HEK293T (cell line): ENCODE measurements at regions not wholly inside any gene's neighbourhood (a gene's known extent, or its start where the extent isn't known, plus 50 kb on each side); places are given as distances from the start of the nearest gene placed in this dataset.

Experiments
- CTCF ChIA-PET: fragments of 350-600 bp; formaldehyde crosslinking; extraction: SDS; loops from one replicate; lab custom pipeline; 2021; ENCODE audit warnings: antibody characterized with exemption, inconsistent platforms; lab: Yijun Ruan, JAX
- POLR2A ChIA-PET: fragments of 350-600 bp; formaldehyde crosslinking; extraction: SDS; loops from one replicate; lab custom pipeline; 2020; ENCODE audit warnings: antibody characterized with exemption, inconsistent platforms; lab: Yijun Ruan, JAX
- DNase-seq: peaks from one replicate; pipeline ENCODE4 v3.0.0; 2012; ENCODE audit warnings: mixed read lengths; ENCODE audit errors: extremely low spot score
- ARNT ChIP-seq: fragments of 450-650 bp; IDR thresholded peaks from 2 replicates; pipeline ENCODE4 v1.6.1; 2017; ENCODE audit warnings: mild to moderate bottlenecking
- BHLHE40 ChIP-seq: fragments of 450-650 bp; IDR thresholded peaks from 2 replicates; pipeline ENCODE4 v1.6.1; 2016; ENCODE audit warnings: mild to moderate bottlenecking, moderate library complexity, borderline replicate concordance
- CTBP1 ChIP-seq: fragments of 450-650 bp; IDR thresholded peaks from 2 replicates; pipeline ENCODE4 v1.6.1; 2016; ENCODE audit warnings: borderline replicate concordance
- ELF4 ChIP-seq: fragments of 450-650 bp; IDR thresholded peaks from 2 replicates; pipeline ENCODE4 v1.6.1; 2017; ENCODE audit warnings: antibody characterized with exemption
- FOXA1 ChIP-seq: fragments of 450-650 bp; IDR thresholded peaks from 2 replicates; pipeline ENCODE4 v1.6.1; 2016; ENCODE audit warnings: mild to moderate bottlenecking
- FOXK2 ChIP-seq: fragments of 450-650 bp; IDR thresholded peaks from 2 replicates; pipeline ENCODE4 v1.6.1; 2016; ENCODE audit warnings: mild to moderate bottlenecking
- FOXM1 ChIP-seq: fragments of 450-650 bp; IDR thresholded peaks from 2 replicates; pipeline ENCODE4 v1.6.1; 2017; ENCODE audit warnings: mild to moderate bottlenecking, borderline replicate concordance
- HDGF ChIP-seq: fragments of 450-650 bp; IDR thresholded peaks from 2 replicates; pipeline ENCODE4 v1.6.1; 2017; ENCODE audit warnings: antibody characterized with exemption, borderline replicate concordance
- L3MBTL2 ChIP-seq: fragments of 450-650 bp; conservative IDR thresholded peaks from 2 replicates; pipeline ENCODE4 v1.6.1; 2016; ENCODE audit warnings: mild to moderate bottlenecking
- LEF1 ChIP-seq: fragments of 450-650 bp; IDR thresholded peaks from 2 replicates; pipeline ENCODE4 v1.6.1; 2017; ENCODE audit warnings: mild to moderate bottlenecking, borderline replicate concordance
- NFRKB ChIP-seq: fragments of 450-650 bp; IDR thresholded peaks from 2 replicates; pipeline ENCODE4 v1.6.1; 2016; ENCODE audit warnings: mild to moderate bottlenecking, moderate library complexity
- SP1 ChIP-seq: fragments of 450-650 bp; IDR thresholded peaks from 2 replicates; pipeline ENCODE4 v1.6.1; 2017
- SUZ12 ChIP-seq: fragments of 450-650 bp; IDR thresholded peaks from 2 replicates; pipeline ENCODE4 v1.6.1; 2016; ENCODE audit warnings: mild to moderate bottlenecking
- TARDBP ChIP-seq: fragments of 450-650 bp; IDR thresholded peaks from 2 replicates; pipeline ENCODE4 v1.6.1; 2016
- ZNF384 ChIP-seq: fragments of 450-650 bp; IDR thresholded peaks from 2 replicates; pipeline ENCODE4 v1.6.1; 2016
- TF ChIP-seq, protein P1 (sequence below): fragments of 450-650 bp; IDR thresholded peaks from 2 replicates; pipeline ENCODE4 v1.6.1; 2016

DNA sequence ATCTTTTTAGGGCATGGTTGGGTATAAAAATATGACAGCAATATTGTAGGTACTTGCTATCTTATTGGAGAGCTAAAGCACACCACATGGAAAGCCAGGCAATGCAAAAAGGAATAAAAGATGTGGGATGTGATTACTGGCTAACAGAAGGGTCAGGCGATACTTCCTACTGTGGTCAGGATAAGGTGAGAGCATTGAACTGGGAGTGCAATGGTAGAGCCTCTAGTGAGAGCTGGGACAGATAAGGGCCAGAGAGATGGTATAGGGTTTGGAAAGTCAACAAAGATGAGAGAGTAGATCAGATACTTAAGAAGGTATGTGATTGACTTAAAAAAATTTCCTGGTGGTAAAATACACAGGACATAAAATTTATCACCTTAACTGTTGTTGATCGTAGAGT is 160.7 kb upstream of the MAN1A1 start:
- CTCF ChIA-PET: interaction anchor here (1.2 kb wide), 1 partner anchor 381 kb away, joined by 3 read pairs; no protein-coding TSS in a partner anchor
- DNase-seq: no peak
- TF ChIP-seq FOXK2 (no peak), TARDBP (no peak), LEF1 (no peak), FOXM1 (no peak), ARNT (no peak), CTBP1 (no peak), ELF4 (no peak), SUZ12 (no peak), HDGF (no peak), SP1 (no peak), FOXA1 (no peak)
- POLR2A ChIA-PET: no interaction called here

DNA sequence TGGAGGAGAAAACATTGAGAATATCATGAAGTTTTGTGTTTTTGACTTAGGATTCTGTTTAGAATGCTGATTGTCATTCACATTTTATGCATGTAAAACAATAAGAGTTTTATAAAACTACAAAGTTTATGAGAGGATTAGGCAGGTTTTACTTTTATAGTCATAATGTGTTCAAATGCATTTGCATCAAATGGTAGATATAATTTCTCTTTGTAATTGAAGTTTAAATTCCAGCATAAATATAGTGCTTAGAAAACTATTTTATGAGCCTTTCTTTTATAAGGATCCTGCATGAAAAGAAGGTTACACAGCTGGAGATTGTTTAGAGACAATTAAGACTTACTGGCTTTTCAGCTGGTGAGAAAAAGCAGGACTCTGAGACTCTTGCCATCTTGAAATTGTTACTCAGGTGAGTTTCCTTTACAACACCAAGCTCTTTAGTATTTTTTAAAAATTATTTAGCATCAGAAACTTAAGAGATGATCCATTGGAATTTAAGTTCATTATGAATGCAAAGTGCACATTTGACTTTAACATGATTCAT is 157.1 kb upstream of the MAN1A1 start:
- ChIA-PET CTCF (no interaction called here), POLR2A (no interaction called here)
- TF ChIP-seq BHLHE40 (no peak), FOXM1 (no peak), TARDBP (no peak), SUZ12 (no peak), ELF4 (no peak), CTBP1 (no peak), FOXA1 (no peak), HDGF (no peak), LEF1 (no peak), ZNF384 (no peak), SP1 (no peak), NFRKB (no peak), L3MBTL2 (no peak), FOXK2 (no peak), ARNT (no peak)
- TF ChIP-seq, protein P1, sequence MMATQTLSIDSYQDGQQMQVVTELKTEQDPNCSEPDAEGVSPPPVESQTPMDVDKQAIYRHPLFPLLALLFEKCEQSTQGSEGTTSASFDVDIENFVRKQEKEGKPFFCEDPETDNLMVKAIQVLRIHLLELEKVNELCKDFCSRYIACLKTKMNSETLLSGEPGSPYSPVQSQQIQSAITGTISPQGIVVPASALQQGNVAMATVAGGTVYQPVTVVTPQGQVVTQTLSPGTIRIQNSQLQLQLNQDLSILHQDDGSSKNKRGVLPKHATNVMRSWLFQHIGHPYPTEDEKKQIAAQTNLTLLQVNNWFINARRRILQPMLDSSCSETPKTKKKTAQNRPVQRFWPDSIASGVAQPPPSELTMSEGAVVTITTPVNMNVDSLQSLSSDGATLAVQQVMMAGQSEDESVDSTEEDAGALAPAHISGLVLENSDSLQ: no peak
- DNase-seq: no peak

DNA sequence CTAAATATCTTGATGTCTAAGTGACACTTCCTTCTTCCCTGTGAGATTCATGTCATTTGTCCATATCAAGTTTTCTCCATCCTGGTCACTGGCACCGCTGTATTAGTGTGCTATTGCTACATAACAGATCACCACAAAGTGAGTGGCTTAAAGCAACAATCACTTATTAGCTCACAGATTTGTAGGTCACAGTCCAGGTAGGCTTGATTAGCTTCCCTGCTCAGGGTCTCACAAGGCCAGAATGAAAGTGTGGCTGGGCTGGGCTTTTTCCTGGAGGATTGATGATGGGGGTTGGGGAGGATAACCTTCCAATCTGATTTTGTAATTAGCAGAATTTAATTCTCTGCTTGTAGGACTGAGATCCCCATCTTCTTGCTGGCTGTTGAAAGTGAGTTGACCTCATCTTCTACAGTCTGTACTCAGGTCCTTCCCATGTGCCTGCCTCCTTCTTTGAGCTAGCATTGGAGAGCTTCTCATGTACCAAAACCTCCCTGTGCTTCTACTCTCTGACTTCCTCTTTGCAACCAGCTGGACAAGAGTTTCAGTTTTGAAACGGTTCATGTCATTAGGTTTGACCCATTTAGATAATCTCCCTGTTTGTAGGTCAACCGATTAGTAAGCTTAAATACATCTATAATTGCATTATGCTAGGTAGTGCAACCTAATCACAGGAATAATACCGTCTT is 152.4 kb upstream of the MAN1A1 start:
- no peak for DNase-seq
- ChIA-PET POLR2A (no interaction called here), CTCF (no interaction called here)
- no peak for TF ChIP-seq SP1
- no peak for TF ChIP-seq SUZ12
- TF ChIP-seq BHLHE40: no peak
- TF ChIP-seq NFRKB: no peak
- no peak for TF ChIP-seq TARDBP
- TF ChIP-seq LEF1: no peak
- TF ChIP-seq FOXM1: no peak
- no peak for TF ChIP-seq ZNF384
- no peak for TF ChIP-seq L3MBTL2
- no peak for TF ChIP-seq ELF4
- TF ChIP-seq, protein P1: no peak
- no peak for TF ChIP-seq HDGF
- TF ChIP-seq ARNT: no peak
- no peak for TF ChIP-seq FOXA1

DNA sequence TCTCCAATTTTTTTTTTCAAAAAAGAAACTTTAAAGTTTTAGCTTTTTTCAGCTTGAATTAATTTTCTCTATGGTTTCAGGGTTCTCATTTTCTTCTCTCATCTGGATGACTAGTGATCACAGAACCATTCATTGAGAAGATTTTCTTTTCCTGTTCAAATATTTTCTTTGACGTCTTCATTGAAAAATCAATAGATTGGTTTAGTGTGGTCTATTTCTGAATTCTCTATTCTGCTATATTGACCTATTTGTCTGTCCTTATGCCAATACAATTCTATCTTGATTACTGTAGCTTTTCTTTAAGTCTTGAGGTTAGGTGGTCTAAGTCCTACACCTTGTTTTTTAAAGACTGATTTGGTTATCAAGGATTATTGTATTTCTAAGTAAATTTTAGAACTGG is 150.2 kb upstream of the MAN1A1 start:
- CTCF ChIA-PET: no interaction called here

DNA sequence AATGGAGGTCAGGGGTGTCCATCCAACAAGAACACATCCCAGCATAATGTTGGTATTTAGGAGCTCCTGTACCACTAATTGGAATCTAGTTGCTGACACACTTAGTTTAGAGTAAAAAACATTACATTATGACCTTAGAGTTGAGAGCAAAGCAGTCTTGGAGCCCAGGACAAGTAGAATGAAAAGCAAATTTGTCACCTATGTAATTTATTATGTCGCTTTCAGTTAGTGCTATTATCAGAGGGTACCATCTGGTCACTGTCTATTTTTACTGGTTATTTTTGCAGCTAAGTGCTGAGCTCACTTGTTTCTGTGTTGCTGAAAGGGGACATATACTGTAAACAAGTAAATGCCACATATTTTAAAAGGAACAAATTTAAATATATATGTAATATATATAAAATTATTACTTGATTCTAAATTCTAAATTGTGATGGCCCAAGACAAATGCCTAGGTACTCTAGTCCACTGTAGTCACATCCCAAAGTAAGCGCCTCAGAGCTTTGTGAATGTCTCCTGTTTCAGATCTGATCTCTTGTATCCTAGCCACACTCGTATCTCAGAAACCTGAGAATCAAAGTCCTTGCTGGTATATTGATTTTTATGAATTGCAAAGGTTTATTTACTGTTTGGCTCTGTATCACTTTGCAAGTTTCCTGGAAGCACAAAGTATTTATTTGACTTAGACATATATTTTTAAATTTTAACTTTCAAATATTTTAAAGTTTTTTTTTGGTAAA is 148.6 kb upstream of the MAN1A1 start:
- ChIA-PET POLR2A (no interaction called here), CTCF (no interaction called here)
- no peak for DNase-seq
- TF ChIP-seq, protein P1: no peak
- TF ChIP-seq CTBP1 (no peak), L3MBTL2 (no peak), TARDBP (no peak), HDGF (no peak), ZNF384 (no peak), ELF4 (no peak), NFRKB (no peak), FOXM1 (no peak), ARNT (no peak), SP1 (no peak), FOXK2 (no peak), SUZ12 (no peak), FOXA1 (no peak), LEF1 (no peak)

More for the DNA sequence above, 150.2 kb upstream of the MAN1A1 start:
- DNase-seq: no peak
- POLR2A ChIA-PET: no interaction called here
- TF ChIP-seq SUZ12: no peak
- TF ChIP-seq ARNT: no peak
- TF ChIP-seq SP1: no peak
- TF ChIP-seq ZNF384: no peak
- TF ChIP-seq, protein P1: no peak
- TF ChIP-seq LEF1: no peak
- no peak for TF ChIP-seq CTBP1
- TF ChIP-seq BHLHE40: no peak
